ENCODE measurements at regions not wholly inside any gene's neighbourhood (a gene's known extent, or its start where the extent isn't known, plus 50 kb on each side); places are given as distances from the start of the nearest gene placed in this dataset.
"Not testable (repeated sequence)": the region's sequence is repeated elsewhere in the genome, so short reads cannot be mapped to it uniquely, and the experiment has no call there.

GRCh38 chr1:157460381-157460780 lies 91.9 kb downstream of the FCRL5 start:
- no peak for DNase-seq (ENCODE audit: low spot score)

GRCh38 chr1:157457279-157457678 lies 95.0 kb downstream of the FCRL5 start:
- no peak for DNase-seq (ENCODE audit: low spot score)

- DNase-seq (ENCODE audit: low spot score): no peak
Observed at GRCh38 chr1:157455318-157455717, 97.0 kb downstream of the FCRL5 start.

GRCh38 chr1:157450106-157450505 lies 102.2 kb downstream of the FCRL5 start:
- no peak for DNase-seq (ENCODE audit: low spot score)

GRCh38 chr1:157448636-157449035 lies 103.7 kb downstream of the FCRL5 start:
- DNase-seq (ENCODE audit: low spot score): no peak

GRCh38 chr1:157446356-157446755 lies 106.0 kb downstream of the FCRL5 start:
- DNase-seq (ENCODE audit: low spot score): not testable (repeated sequence)

- not testable (repeated sequence) for DNase-seq (ENCODE audit: low spot score)
Observed at GRCh38 chr1:157445616-157446140, 106.6 kb downstream of the FCRL5 start.

GRCh38 chr1:157442065-157442464 lies 110.2 kb downstream of the FCRL5 start:
- DNase-seq (ENCODE audit: low spot score): no peak

- no peak for DNase-seq (ENCODE audit: low spot score)
Observed at GRCh38 chr1:157439302-157439954, 112.9 kb downstream of the FCRL5 start.

- no peak for DNase-seq (ENCODE audit: low spot score)
Observed at GRCh38 chr1:157438613-157439012, 113.7 kb downstream of the FCRL5 start.

GRCh38 chr1:157438146-157438545 lies 114.2 kb downstream of the FCRL5 start:
- DNase-seq (ENCODE audit: low spot score): peak; percentile 31

GRCh38 chr1:157437296-157437695 lies 115.0 kb downstream of the FCRL5 start:
- no peak for DNase-seq (ENCODE audit: low spot score)

GRCh38 chr1:157431751-157432150 lies 120.6 kb downstream of the FCRL5 start:
- peak; percentile 74 for DNase-seq (ENCODE audit: low spot score)

GRCh38 chr1:157429601-157430240 lies 122.6 kb downstream of the FCRL5 start:
- peak; percentile 29 for DNase-seq (ENCODE audit: low spot score)

- not testable (repeated sequence) for DNase-seq (ENCODE audit: low spot score)
Observed at GRCh38 chr1:157423764-157424163, 128.6 kb downstream of the FCRL5 start.

GRCh38 chr1:157419845-157420542 lies 132.3 kb downstream of the FCRL5 start:
- DNase-seq (ENCODE audit: low spot score): no peak

GRCh38 chr1:157418659-157419058 lies 133.7 kb downstream of the FCRL5 start:
- DNase-seq (ENCODE audit: low spot score): no peak

- no peak for DNase-seq (ENCODE audit: low spot score)
Observed at GRCh38 chr1:157418231-157418630, 134.1 kb downstream of the FCRL5 start.

- DNase-seq (ENCODE audit: low spot score): peak; percentile 32
Observed at GRCh38 chr1:157415661-157416060, 136.7 kb downstream of the FCRL5 start.

GRCh38 chr1:157412308-157412707 lies 140.0 kb downstream of the FCRL5 start:
- DNase-seq (ENCODE audit: low spot score): no peak

GRCh38 chr1:157411769-157412168 lies 140.5 kb downstream of the FCRL5 start:
- DNase-seq (ENCODE audit: low spot score): no peak

- DNase-seq (ENCODE audit: low spot score): no peak
Observed at GRCh38 chr1:157411064-157411463, 141.3 kb downstream of the FCRL5 start.

- no peak for DNase-seq (ENCODE audit: low spot score)
Observed at GRCh38 chr1:157410457-157410856, 141.9 kb downstream of the FCRL5 start.

Measured in AG20443 (cell line).